ENCODE measurements at regions not wholly inside any gene's neighbourhood (a gene's known extent, or its start where the extent isn't known, plus 50 kb on each side); places are given as distances from the start of the nearest gene placed in this dataset.

DNA sequence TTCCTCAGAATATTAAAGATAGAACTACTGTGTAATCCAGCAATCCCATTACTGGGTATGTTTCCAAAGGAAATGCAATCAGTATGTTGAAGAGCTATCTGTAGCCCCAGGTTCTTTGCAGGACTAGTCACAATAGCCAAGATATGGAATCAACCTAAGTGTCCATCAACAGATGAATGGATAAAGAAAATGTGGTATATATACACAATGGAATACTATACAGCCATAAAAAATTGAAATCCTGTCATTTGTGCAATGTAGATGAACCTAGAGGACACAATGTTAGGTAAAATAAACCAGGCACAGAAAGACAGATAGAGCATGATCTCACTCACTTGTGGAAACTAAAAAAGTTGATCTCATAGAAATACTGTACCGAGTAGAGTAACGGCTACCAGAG, 306.0 kb upstream of the MARCKS start:
- TF ChIP-seq, protein P1, sequence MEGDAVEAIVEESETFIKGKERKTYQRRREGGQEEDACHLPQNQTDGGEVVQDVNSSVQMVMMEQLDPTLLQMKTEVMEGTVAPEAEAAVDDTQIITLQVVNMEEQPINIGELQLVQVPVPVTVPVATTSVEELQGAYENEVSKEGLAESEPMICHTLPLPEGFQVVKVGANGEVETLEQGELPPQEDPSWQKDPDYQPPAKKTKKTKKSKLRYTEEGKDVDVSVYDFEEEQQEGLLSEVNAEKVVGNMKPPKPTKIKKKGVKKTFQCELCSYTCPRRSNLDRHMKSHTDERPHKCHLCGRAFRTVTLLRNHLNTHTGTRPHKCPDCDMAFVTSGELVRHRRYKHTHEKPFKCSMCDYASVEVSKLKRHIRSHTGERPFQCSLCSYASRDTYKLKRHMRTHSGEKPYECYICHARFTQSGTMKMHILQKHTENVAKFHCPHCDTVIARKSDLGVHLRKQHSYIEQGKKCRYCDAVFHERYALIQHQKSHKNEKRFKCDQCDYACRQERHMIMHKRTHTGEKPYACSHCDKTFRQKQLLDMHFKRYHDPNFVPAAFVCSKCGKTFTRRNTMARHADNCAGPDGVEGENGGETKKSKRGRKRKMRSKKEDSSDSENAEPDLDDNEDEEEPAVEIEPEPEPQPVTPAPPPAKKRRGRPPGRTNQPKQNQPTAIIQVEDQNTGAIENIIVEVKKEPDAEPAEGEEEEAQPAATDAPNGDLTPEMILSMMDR (IDR thresholded peaks at IDR 0.05; ENCODE audit: low read length) = no peak
- no peak for TF ChIP-seq EZH2 (optimal IDR thresholded peaks at IDR 0.05; ENCODE audit: low read depth, low read length)

Data from MM.1S (cell line).